Neural cell (in vitro differentiated cells): ENCODE measurements at regions not wholly inside any gene's neighbourhood (a gene's known extent, or its start where the extent isn't known, plus 50 kb on each side); places are given as distances from the start of the nearest gene placed in this dataset.

Experiments
- CTCF ChIP-seq: fragments of 450-650 bp; IDR thresholded peaks from 2 replicates; pipeline ENCODE4 v1.5.1; 2014; ENCODE audit warnings: antibody characterized with exemption, mild to moderate bottlenecking, moderate library complexity; ENCODE audit not compliant: poor library complexity, severe bottlenecking
- EP300 ChIP-seq: fragments of 450-650 bp; conservative IDR thresholded peaks from 2 replicates; pipeline ENCODE4 v1.6.1; 2014; ENCODE audit warnings: antibody characterized with exemption, mild to moderate bottlenecking, moderate library complexity; ENCODE audit not compliant: poor library complexity, severe bottlenecking
- EZH2 ChIP-seq: fragments of 200-600, 300-800 bp; shearing (Covaris generic), sonication (generic); IDR thresholded peaks from 2 replicates; pipeline ENCODE4 v1.6.1; 2014; ENCODE audit warnings: antibody characterized with exemption, low read length, borderline replicate concordance, mild to moderate bottlenecking; ENCODE audit not compliant: insufficient read depth, poor library complexity, severe bottlenecking
- POLR2AphosphoS5 ChIP-seq: IDR thresholded peaks from 2 replicates; pipeline ENCODE4 v1.6.1; 2012
- TAF1 ChIP-seq: IDR thresholded peaks from 2 replicates; pipeline ENCODE4 v1.6.1; 2012; ENCODE audit warnings: low read depth

GRCh38 chr5:31104775-31105174, 88.7 kb upstream of the CDH6 start:
- TF ChIP-seq EZH2 (no peak), TAF1 (no peak), POLR2AphosphoS5 (no peak), CTCF (no peak), EP300 (no peak)
